BE2C (cell line): ENCODE measurements at regions not wholly inside any gene's neighbourhood (a gene's known extent, or its start where the extent isn't known, plus 50 kb on each side); places are given as distances from the start of the nearest gene placed in this dataset.

ENCODE experiments used
- DNase-seq: peaks from one replicate; pipeline ENCODE4 v3.0.0-alpha.2; 2020
- H3K27me3 ChIP-seq: fragments of 250-450 bp; sonication (Bioruptor Pico); 2 replicates; pipeline ENCODE4 v1.5.1; 2020; ENCODE audit warnings: mild to moderate bottlenecking
- H3K36me3 ChIP-seq: fragments of 250-450 bp; sonication (Bioruptor Pico); 2 replicates; pipeline ENCODE4 v1.5.1; 2020; ENCODE audit warnings: mild to moderate bottlenecking
- H3K4me1 ChIP-seq: fragments of 250-450 bp; sonication (Bioruptor Pico); 2 replicates; pipeline ENCODE4 v1.5.1; 2020
- H3K4me3 ChIP-seq: 2 replicates; pipeline ENCODE4 v1.5.1; 2011; ENCODE audit warnings: low read depth, low read length
- H3K9me3 ChIP-seq: fragments of 250-450 bp; sonication (Bioruptor Pico); 2 replicates; pipeline ENCODE4 v1.5.1; 2020
- TF ChIP-seq, protein P1 (sequence below): IDR thresholded peaks from 2 replicates; pipeline ENCODE4 v1.5.1; 2012; ENCODE audit warnings: mild to moderate bottlenecking, low read depth, low read length

DNA sequence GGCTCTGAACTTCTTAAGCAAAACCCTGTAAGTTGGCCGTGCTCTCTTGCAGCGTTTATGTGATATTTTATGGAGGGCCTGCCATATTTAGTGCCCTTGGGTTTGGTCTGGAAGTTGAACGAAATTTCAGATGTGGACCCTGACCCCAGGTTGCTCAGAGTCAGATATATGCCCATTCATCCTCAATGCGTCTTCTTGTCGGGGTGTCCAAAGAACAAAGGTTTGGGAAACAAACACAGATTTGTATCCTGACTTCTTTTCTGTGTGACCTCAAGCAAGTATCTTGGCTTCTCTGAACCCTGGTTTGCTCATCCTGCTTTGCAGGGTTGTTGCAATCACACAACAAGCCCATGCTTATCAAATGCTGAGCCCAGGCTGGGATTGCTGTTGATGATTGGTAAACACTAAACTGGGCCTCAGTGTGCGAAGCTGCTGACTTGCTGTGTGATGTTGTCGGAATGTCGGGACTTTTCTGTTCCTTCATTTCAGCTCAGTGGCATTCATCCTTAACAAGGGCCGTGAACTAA is 103.5 kb upstream of the PTPN1 start:
- H3K36me3 ChIP-seq = no peaks in the 10 kb centered on the region
- no peaks in the 10 kb centered on the region for H3K4me1 ChIP-seq
- H3K9me3 ChIP-seq = peaks cover 3% of the 10 kb centered on the region; the same call in 1 of the 2 replicates
- DNase-seq = no peak
- TF ChIP-seq, protein P1, sequence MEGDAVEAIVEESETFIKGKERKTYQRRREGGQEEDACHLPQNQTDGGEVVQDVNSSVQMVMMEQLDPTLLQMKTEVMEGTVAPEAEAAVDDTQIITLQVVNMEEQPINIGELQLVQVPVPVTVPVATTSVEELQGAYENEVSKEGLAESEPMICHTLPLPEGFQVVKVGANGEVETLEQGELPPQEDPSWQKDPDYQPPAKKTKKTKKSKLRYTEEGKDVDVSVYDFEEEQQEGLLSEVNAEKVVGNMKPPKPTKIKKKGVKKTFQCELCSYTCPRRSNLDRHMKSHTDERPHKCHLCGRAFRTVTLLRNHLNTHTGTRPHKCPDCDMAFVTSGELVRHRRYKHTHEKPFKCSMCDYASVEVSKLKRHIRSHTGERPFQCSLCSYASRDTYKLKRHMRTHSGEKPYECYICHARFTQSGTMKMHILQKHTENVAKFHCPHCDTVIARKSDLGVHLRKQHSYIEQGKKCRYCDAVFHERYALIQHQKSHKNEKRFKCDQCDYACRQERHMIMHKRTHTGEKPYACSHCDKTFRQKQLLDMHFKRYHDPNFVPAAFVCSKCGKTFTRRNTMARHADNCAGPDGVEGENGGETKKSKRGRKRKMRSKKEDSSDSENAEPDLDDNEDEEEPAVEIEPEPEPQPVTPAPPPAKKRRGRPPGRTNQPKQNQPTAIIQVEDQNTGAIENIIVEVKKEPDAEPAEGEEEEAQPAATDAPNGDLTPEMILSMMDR = no peak
- no peak overlapping the region for H3K4me3 ChIP-seq
- no peaks in the 10 kb centered on the region for H3K27me3 ChIP-seq

DNA sequence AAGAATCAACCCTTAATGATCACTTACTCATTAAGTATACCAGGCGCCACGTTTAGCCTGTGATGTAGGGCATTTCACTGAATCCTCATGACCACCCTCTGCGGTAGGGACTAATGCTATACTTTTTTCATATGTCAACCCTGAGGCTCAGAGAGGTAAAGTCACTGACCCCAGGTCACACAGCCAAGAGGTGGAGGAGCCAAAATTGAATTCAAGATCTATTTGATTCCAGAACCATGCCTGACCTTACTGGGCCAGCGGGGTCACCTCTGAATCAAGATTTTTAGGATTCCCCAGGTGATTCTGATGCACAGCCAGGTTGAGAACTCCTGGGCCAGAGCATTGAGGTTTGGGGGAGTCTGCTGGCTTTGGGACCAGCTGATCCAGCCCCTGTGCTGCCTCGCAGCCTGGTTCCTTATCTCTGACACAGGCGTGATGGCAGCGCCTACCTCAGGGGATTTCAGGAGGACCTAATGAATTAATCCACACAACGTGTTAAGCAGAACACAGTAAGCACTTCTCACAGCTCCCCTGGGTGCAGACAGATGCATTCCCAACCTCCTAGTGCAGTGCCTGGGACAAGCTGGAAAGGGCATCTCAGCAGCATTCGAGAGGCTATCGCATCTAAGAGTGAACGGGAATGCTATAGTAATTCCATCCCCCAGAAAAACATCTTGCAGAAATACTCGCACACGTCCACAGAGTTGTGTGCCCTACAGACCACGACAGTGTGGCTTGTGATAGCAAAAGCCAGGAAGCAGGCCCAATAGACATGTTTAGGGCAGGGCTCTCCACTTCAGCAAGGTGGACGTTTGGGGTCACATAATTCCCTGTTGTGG is 101.4 kb upstream of the PTPN1 start:
- Histone ChIP-seq H3K36me3 (no peaks in the 10 kb centered on the region), H3K9me3 (peaks cover 3% of the 10 kb centered on the region; the same call in 1 of the 2 replicates), H3K4me3 (no peak overlapping the region), H3K27me3 (no peaks in the 10 kb centered on the region), H3K4me1 (no peaks in the 10 kb centered on the region)
- no peak for DNase-seq
- TF ChIP-seq, protein P1 = no peak

DNA sequence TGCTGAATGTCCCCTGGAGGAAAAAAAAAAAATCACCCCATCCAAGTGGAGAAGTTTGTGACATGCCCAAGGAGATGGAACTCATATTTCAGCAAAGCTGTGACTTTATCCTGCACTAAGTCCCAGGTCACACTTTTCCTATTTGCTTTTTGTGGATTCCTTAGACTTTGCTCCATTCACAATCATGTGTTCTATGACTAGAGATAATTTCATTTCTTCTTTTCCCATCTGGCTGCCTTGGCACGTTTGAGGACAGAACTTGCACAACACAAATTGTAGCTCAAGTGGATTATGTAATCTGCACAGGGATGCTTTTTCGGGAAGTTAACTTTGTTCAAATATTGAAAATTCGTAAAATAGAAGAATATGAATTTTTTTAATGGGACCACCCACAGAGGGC is 100.7 kb upstream of the PTPN1 start:
- Histone ChIP-seq H3K27me3 (no peaks in the 10 kb centered on the region), H3K4me3 (no peak overlapping the region), H3K36me3 (no peaks in the 10 kb centered on the region), H3K4me1 (no peaks in the 10 kb centered on the region), H3K9me3 (peaks cover 3% of the 10 kb centered on the region; the same call in 1 of the 2 replicates)
- DNase-seq = no peak
- TF ChIP-seq, protein P1 = no peak

DNA sequence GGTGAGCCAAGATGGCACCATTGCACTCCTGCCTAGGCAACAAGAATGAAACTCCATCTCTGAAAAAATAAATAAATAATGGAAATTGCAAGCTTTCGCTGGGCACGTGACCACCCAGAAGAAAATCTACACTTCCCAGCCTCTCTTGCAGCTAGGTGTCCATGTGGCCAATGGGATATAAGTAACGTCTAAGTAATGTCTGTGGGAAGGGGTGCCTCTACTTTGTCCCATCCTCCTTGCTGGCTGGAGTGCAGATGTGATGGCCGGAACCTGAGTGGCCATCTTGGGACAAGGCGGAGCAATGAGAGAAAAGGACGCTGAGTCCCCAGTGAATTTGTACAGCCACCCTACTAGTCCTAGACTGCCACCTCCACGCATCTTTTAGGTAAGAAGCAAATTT is 99.8 kb upstream of the PTPN1 start:
- peaks cover 3% of the 10 kb centered on the region; the same call in 1 of the 2 replicates for H3K9me3 ChIP-seq
- no peak for DNase-seq
- H3K27me3 ChIP-seq = no peaks in the 10 kb centered on the region
- H3K4me1 ChIP-seq = no peaks in the 10 kb centered on the region
- no peaks in the 10 kb centered on the region for H3K36me3 ChIP-seq
- no peak overlapping the region for H3K4me3 ChIP-seq
- TF ChIP-seq, protein P1 = no peak

DNA sequence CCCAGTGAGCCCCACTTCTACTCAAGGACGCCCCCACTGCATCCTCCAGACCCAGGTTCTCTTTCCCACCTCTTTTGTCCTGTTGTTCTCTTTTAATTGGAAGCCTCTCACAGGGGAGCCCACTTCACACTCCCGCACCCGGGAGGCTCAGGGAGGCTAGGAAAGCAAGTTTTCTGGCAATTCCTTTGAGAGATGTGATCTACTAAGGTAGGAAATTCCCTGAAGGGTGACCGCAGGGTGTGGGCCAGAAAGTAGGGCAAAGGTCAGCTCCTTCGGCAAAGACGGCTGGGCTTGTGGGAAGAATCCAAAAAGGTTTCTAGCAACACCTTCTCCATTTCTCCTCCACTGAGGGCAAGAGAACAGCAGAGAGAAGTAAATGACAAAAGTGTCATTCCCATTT is 98.1 kb upstream of the PTPN1 start:
- no peaks in the 10 kb centered on the region for H3K27me3 ChIP-seq
- no peaks in the 10 kb centered on the region for H3K4me1 ChIP-seq

More for the DNA sequence above, 98.1 kb upstream of the PTPN1 start:
- no peak for DNase-seq
- no peaks in the 10 kb centered on the region for H3K36me3 ChIP-seq
- TF ChIP-seq, protein P1 = no peak
- H3K9me3 ChIP-seq = peaks cover 3% of the 10 kb centered on the region; the same call in 1 of the 2 replicates
- no peak overlapping the region for H3K4me3 ChIP-seq
